ENCODE measurements at regions not wholly inside any gene's neighbourhood (a gene's known extent, or its start where the extent isn't known, plus 50 kb on each side); places are given as distances from the start of the nearest gene placed in this dataset.

GRCh38 chr9:6113819-6114218 is 98.4 kb upstream of the RANBP6 start:
- H3K36me3 ChIP-seq (ENCODE audit: control insufficient read depth in 2 of 2, extremely low read depth in 1 of 2, insufficient read depth in 2 of 2, low read length in 2 of 2): no peaks in the 10 kb centered on the region

DNA sequence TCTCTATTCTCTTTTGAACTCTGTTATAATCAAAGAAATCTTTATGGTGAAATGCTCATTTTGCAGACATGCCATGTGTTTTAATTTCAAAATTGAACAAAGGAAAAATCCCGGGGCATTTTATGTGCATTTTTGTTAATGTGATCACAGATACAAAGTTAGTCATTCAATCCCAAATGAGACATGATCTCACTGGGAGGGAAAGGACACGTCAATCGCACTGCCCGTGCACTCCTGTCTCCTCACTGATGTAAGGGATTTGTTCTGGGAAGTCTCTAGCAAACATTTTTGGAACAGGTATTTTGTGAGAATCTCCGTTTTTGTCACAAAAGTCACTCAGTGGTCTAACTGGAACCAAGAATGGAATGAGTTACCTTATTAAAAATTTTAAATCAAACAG is 97.9 kb upstream of the RANBP6 start:
- H3K27me3 ChIP-seq (ENCODE audit: control insufficient read depth, extremely low read depth, insufficient read depth, low read length): no peaks in the 10 kb centered on the region
- H3K9ac ChIP-seq (ENCODE audit: control insufficient read depth, extremely low read depth, insufficient read depth, low read length): no peak overlapping the region
- H3K4me3 ChIP-seq (ENCODE audit: control insufficient read depth in 2 of 3, extremely low read depth in 1 of 3, insufficient read depth in 2 of 3, low read depth in 1 of 3, low read length in 3 of 3): no peak overlapping the region
- dilution Hi-C loops (cut with MboI; ENCODE audit: extremely low pct_ligation_motif_present, low sequenced_read_pairs): no loop called here
- no peaks in the 10 kb centered on the region for H3K79me2 ChIP-seq (ENCODE audit: control insufficient read depth, insufficient read depth, low read length)
- FAIRE-seq (no peak), DNase-seq (ENCODE audit: low read depth, low spot score) (no peak)
- H3K4me2 ChIP-seq (ENCODE audit: control insufficient read depth, extremely low read depth, insufficient read depth, low read depth, low read length): no peak overlapping the region
- H3K9me1 ChIP-seq (ENCODE audit: control insufficient read depth, extremely low read depth, insufficient read depth, low read length): no peaks in the 10 kb centered on the region
- H4K20me1 ChIP-seq (ENCODE audit: control insufficient read depth, extremely low read depth, insufficient read depth, low read length): no peaks in the 10 kb centered on the region
- no peaks in the 10 kb centered on the region for H3K9me3 ChIP-seq (ENCODE audit: control insufficient read depth, low read depth, low read length)
- no peak overlapping the region for H2AFZ ChIP-seq (ENCODE audit: control insufficient read depth, low read length)
- TF ChIP-seq, protein P1, sequence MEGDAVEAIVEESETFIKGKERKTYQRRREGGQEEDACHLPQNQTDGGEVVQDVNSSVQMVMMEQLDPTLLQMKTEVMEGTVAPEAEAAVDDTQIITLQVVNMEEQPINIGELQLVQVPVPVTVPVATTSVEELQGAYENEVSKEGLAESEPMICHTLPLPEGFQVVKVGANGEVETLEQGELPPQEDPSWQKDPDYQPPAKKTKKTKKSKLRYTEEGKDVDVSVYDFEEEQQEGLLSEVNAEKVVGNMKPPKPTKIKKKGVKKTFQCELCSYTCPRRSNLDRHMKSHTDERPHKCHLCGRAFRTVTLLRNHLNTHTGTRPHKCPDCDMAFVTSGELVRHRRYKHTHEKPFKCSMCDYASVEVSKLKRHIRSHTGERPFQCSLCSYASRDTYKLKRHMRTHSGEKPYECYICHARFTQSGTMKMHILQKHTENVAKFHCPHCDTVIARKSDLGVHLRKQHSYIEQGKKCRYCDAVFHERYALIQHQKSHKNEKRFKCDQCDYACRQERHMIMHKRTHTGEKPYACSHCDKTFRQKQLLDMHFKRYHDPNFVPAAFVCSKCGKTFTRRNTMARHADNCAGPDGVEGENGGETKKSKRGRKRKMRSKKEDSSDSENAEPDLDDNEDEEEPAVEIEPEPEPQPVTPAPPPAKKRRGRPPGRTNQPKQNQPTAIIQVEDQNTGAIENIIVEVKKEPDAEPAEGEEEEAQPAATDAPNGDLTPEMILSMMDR (optimal IDR thresholded peaks at IDR 0.05 in 1 of 3, IDR thresholded peaks at IDR 0.05 in 1 of 3, conservative IDR thresholded peaks at IDR 0.05 in 1 of 3; ENCODE audit: extremely low read depth in 1 of 3, insufficient read depth in 2 of 3, low read length in 3 of 3): no peak
- TF ChIP-seq EZH2 (IDR thresholded peaks at IDR 0.05; ENCODE audit: low read length): no peak
- no peaks in the 10 kb centered on the region for H3K36me3 ChIP-seq (ENCODE audit: control insufficient read depth in 2 of 2, extremely low read depth in 1 of 2, insufficient read depth in 2 of 2, low read length in 2 of 2)
- H3K27ac ChIP-seq (ENCODE audit: control insufficient read depth, insufficient read depth, low read length): no peak overlapping the region
- H3K4me1 ChIP-seq (ENCODE audit: control insufficient read depth, extremely low read depth, insufficient read depth, low read length): peaks cover 6% of the 10 kb centered on the region

More at GRCh38 chr9:6113819-6114218, 98.4 kb upstream of the RANBP6 start:
- Histone ChIP-seq H3K4me1 (ENCODE audit: control insufficient read depth, extremely low read depth, insufficient read depth, low read length) (peaks cover 6% of the 10 kb centered on the region), H4K20me1 (ENCODE audit: control insufficient read depth, extremely low read depth, insufficient read depth, low read length) (no peaks in the 10 kb centered on the region), H3K27ac (ENCODE audit: control insufficient read depth, insufficient read depth, low read length) (no peak overlapping the region), H3K4me2 (ENCODE audit: control insufficient read depth, extremely low read depth, insufficient read depth, low read depth, low read length) (no peak overlapping the region), H3K27me3 (ENCODE audit: control insufficient read depth, extremely low read depth, insufficient read depth, low read length) (no peaks in the 10 kb centered on the region), H2AFZ (ENCODE audit: control insufficient read depth, low read length) (no peak overlapping the region), H3K9me3 (ENCODE audit: control insufficient read depth, low read depth, low read length) (no peaks in the 10 kb centered on the region), H3K9me1 (ENCODE audit: control insufficient read depth, extremely low read depth, insufficient read depth, low read length) (no peaks in the 10 kb centered on the region), H3K9ac (ENCODE audit: control insufficient read depth, extremely low read depth, insufficient read depth, low read length) (no peak overlapping the region), H3K4me3 (ENCODE audit: control insufficient read depth in 2 of 3, extremely low read depth in 1 of 3, insufficient read depth in 2 of 3, low read depth in 1 of 3, low read length in 3 of 3) (no peak overlapping the region), H3K79me2 (ENCODE audit: control insufficient read depth, insufficient read depth, low read length) (no peaks in the 10 kb centered on the region)
- dilution Hi-C loops (cut with MboI; ENCODE audit: extremely low pct_ligation_motif_present, low sequenced_read_pairs): no loop called here
- DNase-seq (ENCODE audit: low read depth, low spot score) (no peak), FAIRE-seq (no peak)
- TF ChIP-seq, protein P1 (optimal IDR thresholded peaks at IDR 0.05 in 1 of 3, IDR thresholded peaks at IDR 0.05 in 1 of 3, conservative IDR thresholded peaks at IDR 0.05 in 1 of 3; ENCODE audit: extremely low read depth in 1 of 3, insufficient read depth in 2 of 3, low read length in 3 of 3): no peak
- TF ChIP-seq EZH2 (IDR thresholded peaks at IDR 0.05; ENCODE audit: low read length): no peak
